Uterus (tissue), 2 donors: ENCODE measurements at regions not wholly inside any gene's neighbourhood (a gene's known extent, or its start where the extent isn't known, plus 50 kb on each side); places are given as distances from the start of the nearest gene placed in this dataset.

Experiments
- CTCF ChIP-seq, 4 experiments: fragments of 200-600 bp in 2 of 4; fragments of 450-650 bp in 2 of 4; sonication (generic) in 2 of 4; IDR thresholded peaks; one replicate each; pipeline ENCODE4 v1.5.1; 2016 to 2019; ENCODE audit warnings: antibody characterized with exemption in 4 of 4, mild to moderate bottlenecking in 2 of 4, moderate library complexity in 1 of 4
- POLR2A ChIP-seq, 2 donors: fragments of 450-650 bp; IDR thresholded peaks; one replicate each; pipeline ENCODE4 v1.6.1; 2016; ENCODE audit warnings: antibody characterized with exemption in 2 of 2, mild to moderate bottlenecking in 1 of 2, moderate library complexity in 1 of 2

DNA sequence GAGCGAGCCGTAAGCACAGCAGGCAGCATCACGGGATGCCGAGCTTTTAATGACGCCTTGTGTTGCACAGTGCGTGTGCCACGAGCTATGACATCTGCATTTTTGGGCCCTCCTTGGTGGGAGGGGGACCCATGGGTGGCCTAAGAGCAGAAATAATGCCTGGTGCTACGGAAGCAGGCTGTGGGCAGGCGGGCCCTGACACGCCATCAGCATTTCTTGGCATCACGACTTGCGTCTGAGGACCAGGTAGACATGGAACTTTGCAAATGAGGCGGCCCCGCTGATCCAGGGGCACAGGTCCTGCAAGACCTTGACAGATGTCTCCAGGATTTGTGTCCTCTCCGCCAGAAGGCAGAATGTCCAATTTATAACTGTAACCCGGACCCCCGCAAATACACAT lies 117.8 kb upstream of the RNF32 start:
- no peak for TF ChIP-seq CTCF (IDR thresholded peaks at IDR 0.05)
- TF ChIP-seq POLR2A (IDR thresholded peaks at IDR 0.05): no peak
